HG03039 (cell line): ENCODE measurements at regions not wholly inside any gene's neighbourhood (a gene's known extent, or its start where the extent isn't known, plus 50 kb on each side); places are given as distances from the start of the nearest gene placed in this dataset.

ENCODE experiments used
- ATAC-seq: cut with Tn5 transposase; IDR thresholded peaks from one replicate; pipeline ENCODE4 v1.9.1; 2021; ENCODE audit warnings: mild to moderate bottlenecking, moderate library complexity; ENCODE audit not compliant: unreplicated experiment

DNA sequence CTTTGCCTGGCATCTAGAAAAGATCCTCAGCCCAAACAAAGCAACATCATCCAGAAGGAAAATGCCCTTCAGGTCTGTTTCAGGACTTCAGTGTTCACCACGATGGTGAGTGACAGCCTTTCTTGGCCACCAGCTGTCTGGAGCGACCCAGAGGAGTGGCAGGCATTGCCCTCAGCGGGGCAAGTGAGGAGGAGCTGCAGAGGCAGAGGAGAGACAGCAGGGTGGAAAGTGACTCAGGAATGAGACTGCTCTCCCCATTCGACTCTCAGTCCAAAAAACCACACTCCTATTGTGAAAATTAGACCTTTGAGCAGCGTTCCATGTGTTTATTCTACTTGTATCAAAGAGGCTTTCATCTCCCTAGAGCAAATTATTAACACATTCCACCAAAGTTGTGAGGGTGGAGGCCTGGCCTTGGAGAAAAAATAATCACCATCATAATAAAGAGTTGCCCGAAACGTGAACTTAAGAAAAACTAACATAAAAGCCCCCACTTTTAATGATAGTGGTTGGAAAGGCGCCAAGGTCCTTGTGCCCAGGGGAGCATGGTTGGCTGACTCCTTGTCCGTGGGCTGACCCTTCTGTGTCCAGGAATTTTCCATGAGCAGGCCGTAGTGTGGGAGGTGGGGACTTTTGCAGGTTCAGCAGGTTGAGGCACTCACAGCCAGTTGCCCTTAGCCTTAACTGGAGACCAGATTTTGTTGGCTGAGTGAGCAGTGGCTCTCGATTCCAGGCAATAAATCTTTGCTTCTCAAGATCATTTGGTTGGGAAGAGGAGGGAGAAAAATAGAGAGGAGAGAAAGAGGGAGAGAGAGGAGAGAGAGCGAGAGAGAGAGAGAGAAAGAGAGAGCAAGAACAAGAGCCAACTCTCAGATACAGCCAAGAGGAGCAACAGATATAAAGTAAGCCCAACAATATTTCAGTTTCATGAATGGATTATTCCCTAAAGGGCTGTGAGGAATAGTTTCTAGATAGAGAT is 125.9 kb upstream of the ANKRD55 start:
- ATAC-seq = no peak

DNA sequence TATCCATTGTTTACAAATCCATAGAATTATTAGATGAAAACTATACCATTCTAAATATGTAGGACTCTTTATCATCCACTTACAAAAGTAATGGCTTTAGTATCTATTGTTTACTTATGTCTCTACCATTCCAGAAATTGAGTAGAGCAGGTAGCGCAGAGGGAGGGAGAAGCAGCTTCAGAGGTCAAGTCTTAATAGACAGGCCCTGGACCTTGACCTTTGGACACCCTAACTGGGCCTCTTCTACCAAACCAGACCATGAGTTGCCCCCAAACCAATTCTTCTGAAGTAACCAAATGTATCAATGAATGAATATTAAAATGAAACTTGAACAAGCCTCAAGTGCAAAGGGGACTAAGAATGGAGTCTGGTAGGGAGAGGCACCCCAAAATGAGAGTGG is 124.9 kb upstream of the ANKRD55 start:
- no peak for ATAC-seq

DNA sequence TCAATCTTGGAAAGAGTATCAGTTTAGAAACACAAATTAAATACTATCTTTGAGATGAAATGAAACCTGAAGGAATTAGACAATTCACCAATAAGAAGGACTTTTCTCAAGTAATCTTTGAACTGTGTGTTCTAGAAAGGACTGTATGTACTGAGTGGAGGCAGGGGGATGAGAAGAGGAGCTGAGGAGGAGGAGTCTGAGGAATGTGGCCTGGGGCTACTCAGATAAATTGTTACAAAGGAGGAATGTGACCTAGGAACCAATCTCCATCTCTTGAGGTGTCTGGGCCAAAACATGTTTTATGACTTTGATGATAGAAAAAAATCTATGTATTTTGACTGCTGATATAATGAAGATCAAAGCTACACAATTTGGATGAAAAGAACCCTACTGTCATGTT is 124.3 kb upstream of the ANKRD55 start:
- ATAC-seq = no peak

DNA sequence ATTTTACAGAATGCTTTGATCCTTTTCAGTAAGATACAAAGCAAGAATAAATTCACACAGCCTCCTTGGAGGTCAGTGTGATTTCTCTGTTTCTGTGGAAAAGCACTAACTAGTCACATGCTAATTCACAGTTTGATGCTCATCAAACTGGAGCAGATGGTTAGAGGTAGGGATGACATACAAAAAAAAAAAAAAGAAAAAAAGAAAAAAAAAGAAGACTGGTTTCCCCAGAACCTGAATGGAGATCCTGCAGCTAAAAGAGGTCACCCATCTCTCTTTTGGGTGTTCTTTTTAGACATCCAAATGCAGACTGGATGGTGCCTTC is 123.7 kb upstream of the ANKRD55 start:
- no peak for ATAC-seq

DNA sequence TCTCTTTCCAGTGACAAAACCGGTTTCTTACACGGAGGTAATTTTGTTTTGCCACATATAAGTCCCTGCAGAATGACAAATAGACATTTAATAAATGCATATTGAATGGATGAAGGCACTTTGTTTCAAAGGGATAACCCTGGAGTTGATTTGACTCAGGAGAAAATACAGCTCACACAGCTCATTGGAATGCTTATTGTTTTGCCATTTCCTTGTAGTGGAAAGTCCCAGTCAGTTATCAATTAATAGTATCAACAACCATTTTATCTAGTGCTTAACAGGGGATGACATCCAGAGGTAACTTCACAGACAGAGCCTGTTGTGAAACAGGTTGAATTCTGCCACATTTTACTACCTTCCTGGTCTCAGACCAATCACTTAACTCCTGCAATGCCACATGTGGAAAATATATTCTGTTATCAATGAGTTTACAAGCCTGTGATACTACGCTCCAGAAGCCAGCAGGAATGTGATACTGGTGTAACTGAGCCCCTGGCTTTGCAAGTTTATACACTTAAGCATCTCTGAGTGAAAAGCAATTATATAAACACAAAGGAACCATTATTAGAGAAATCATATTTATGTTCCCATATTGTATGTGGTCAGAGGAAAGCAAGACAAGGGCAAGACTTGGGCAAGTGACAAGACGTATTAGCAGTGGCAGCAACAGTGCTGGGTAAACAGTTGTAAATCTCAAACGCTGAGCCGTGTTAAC is 123.1 kb upstream of the ANKRD55 start:
- no peak for ATAC-seq

DNA sequence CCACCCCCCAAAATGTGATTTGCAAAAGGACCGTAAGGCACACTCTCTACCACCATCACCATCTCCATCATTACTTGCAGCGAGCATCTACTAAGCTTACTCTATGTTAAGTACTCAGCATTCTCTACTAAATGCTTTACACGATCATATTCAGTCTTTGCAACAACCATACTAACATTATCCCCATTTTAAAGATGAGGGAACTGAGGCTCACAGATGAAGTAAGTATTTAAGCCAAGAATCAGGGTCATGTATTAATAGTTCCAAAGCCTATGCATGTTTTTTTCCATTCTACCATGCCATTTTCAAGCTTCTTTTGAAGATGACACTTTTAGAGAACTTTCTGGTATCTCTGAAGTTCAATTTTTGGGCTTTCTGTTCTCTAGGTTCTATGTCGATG is 121.7 kb upstream of the ANKRD55 start:
- no peak for ATAC-seq

DNA sequence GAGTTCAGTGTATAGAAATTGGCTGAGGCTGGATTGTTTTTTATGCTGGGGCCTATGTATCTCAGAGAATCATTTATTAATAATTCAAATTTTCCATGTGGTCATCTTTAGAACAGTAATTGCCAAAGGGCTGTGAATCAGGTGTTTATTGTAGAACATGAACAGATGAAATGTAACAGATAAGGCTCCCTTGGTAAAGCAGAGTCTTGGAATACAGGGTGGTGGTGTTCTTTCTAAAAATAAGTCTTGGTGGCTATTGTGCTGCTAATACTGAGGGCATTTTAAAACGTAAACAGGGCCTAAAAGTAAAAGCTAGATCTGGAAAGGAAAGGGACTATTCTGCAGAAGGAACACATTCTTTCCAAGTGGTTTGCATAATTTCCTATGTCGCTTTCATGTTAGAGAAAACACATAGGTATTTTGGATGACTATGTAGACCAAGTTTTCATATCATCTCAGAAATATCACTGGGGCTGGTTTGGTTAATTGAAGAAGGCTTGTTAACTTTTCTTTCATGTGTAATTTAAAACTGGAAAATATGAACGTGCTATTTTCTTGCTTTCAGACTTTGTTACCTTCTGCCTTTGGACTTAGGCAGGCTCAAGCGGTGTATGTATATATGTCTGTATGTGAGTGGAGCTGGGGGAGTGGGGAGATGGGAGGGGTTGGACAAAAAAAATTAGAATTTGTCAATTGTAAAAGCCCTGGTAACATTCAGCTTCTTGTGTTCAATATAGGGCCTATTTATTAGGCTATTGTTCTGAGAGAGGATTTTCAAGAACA is 119.9 kb upstream of the ANKRD55 start:
- no peak for ATAC-seq

DNA sequence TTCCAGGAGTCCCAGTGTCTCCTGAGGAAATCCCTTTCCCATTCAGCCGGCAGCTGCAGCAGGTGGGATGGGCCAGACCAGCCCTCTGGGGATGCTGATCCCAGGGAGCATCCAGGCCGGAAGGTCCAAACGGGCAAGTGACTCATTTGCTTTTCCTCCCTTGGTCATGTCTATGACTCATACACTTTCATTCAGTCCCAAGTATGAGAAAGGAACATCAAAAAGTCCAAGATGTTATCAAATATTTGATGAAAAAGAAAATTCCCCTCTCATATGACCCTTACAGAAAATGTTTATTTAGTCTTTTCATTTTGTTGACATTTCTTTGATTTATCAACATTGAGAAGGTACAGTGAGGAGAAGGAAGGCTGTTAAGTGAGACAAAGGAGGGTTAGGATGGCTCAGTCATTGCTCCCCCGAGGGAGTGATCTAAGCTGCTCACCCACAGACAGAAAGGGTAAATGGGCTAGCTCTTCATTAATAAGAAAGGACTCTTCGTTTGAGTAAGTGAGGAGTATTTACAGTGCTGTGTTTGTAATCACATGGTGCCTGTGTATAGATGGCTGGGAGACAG is 117.6 kb upstream of the ANKRD55 start:
- ATAC-seq = no peak

DNA sequence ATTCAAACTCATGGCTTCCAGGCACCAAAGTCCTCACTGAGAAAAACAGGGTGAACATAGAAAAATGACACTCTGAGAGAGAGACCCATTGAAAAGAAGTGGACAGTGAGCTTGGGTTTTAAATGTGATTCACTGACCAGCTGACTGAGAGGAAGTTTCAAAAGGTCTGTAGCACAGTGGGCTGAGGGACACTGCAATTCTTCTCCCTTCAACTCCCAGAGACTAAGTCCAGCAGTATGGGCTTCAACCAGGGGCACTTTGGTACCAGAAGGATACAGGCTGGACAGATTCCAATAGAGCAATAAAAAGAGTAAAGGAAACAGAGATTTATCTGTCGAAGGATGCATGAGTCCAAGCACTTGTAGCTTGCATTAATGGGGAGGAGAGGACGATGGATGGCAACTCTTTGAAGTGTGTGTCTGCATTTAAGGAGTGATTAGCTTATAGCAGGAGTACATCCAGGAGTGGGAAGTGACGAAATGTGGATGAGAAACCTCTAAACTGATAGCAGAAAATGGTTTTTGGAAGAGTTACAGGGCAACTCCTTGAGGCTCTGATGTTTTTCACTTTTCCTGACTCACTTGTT is 117.0 kb upstream of the ANKRD55 start:
- ATAC-seq = no peak

DNA sequence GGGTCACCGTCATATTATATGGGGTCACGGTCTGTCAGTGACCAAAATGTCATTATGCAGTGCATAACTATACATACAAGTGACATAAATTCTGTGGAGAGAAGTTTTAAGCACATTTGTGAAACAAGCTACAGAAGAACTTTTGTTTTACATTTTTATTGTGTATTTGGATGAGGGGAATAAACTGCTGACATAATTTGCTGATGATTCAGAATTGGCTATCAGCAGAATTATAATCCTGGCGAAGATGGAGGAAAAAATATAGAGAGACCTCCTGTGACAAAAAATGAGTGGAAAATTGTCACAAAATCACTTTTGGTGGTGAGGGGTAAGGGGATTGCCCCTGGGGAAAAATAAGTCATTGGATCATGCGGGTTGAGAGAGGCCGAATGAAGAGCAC is 116.3 kb upstream of the ANKRD55 start:
- ATAC-seq = no peak

DNA sequence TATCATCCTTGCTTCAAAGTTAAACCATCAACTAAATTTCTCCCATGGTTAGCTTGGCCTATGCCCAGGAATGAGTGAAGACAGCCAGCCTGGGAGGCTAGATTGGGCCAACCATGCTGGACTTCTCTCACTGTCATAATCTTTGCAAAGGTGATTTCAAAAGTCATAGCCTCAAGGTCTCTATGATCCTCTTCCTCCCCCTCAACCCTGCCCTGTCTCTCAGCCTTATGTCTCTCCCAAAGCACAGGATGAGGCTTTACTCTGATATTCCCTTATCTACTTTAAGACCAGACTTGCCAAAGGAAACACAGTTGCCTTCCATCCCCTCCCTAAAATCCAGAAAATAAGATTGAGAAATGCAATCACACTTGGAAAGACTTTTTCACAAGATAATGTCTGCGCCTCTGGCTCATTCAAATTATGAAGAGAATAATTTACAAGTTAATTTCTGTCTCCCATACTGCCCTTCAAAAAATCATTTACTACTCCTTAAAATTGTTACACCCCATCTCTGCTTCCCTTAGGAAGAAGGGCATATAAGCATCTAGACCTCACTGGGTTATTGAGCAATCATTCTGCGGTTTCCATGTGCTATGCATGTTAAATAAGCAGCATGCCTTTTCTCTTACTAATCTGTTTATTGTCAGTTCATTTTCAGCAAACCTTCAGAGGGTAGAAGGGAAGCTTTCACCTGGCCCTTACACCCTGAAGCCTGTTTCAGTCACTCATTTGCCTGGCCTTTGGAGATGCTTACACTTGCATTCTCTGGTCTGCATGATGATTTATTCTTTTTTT is 113.8 kb upstream of the ANKRD55 start:
- no peak for ATAC-seq

DNA sequence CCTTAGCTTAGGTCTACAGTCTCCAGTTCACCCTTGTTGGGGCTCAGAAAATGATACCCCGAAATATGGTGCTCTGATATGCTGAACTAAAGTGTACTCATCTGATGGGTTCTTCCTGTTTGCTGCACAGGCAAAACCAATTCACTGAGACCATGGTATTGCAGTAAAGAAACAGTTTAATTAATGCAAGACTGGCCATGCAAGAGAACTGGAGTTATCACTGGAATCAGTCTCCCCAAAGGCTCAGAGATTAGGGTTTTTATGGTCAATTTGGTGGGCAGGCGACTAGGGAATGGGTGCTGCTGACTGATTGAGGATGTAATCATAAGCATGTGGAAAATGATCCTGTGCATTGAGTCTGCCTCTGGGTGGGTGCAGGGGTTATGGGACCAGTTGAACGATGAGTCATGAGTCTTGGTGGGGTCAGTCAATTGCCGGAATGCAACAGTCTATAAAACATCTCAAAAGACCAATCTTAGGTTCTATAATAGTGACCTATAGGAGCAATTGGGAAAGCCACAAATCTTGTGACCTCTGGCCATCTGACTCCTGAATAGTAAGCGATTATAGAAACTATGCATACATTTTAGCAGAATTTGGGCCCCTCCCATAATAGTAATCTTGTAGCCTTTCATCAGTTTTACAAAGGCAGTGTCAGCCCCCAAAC is 113.0 kb upstream of the ANKRD55 start:
- no peak for ATAC-seq

DNA sequence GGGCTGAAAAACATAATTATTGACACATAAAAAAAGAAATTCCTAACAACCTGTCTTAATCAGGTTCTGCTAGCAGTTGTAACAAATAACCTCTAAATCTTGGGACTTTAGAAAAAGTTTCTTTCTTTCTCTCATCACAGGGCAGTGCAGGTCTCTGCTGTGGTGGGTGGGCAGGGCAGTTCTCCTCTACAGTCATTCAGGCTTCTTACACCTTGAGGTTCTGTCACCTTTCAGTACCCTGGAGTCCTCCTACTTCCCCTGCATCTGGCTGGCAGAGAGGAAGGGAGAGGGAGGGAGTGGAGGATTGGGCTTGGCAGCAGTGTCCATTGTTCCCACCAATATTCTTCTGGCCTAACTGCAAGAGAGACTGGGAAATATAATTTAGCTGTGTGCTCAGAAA is 112.2 kb upstream of the ANKRD55 start:
- ATAC-seq = no peak

DNA sequence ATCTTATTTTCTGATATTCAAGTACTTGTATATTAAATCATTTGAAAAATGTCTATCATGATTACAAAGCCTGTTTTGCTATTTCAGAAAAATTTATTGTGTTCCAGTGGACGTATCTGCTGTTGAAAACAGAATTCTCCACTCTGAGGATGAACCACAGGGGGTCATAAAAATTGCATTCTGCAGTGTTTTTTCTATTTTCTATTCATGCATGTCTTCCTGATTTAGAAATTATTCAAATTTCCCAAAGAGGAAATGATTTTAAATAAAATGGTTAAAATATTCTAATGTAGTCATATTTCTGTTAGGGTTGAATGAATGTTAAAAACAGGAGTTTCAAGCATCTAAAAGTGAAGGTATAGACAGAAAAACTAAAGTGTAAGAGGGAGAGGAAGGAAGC is 111.5 kb upstream of the ANKRD55 start:
- ATAC-seq = no peak

DNA sequence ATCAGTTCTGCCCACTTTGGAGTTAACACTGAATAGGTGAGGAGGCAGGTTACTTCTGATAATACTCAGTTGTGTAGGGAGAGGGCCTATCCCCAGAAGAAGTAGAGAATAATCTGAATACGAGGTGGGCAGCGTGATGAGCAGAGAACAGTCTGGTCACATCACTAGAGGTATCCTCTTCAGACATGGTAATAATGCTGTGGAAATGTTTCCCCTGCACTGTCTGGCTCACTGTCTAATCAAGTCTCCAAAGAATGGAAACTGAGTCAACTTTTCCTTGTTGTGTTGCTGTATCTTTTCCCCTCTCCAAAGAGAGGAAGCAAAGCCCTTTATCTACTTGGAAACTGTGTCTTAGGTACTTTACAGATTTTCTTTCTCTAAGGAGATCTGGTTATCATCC is 110.9 kb upstream of the ANKRD55 start:
- no peak for ATAC-seq

DNA sequence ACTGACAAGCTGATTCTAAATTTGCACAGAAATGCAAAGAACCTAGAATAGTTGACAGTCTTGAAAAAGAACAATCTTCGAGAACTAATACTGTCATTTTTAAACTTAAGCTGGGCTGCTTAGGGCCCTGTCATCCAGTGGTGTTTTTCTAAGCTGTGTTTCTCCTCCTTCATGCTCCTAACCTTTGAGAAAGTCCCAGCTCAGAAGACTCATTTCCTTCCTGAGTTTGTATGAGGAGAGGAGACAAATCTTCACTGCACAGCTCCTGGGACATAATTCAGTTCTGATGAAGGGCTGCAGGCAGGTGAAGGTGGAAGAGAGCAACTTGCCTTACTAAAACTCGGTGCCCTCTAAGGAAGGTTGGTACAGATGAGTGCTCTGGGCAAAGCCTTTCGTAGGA is 109.5 kb upstream of the ANKRD55 start:
- no peak for ATAC-seq

DNA sequence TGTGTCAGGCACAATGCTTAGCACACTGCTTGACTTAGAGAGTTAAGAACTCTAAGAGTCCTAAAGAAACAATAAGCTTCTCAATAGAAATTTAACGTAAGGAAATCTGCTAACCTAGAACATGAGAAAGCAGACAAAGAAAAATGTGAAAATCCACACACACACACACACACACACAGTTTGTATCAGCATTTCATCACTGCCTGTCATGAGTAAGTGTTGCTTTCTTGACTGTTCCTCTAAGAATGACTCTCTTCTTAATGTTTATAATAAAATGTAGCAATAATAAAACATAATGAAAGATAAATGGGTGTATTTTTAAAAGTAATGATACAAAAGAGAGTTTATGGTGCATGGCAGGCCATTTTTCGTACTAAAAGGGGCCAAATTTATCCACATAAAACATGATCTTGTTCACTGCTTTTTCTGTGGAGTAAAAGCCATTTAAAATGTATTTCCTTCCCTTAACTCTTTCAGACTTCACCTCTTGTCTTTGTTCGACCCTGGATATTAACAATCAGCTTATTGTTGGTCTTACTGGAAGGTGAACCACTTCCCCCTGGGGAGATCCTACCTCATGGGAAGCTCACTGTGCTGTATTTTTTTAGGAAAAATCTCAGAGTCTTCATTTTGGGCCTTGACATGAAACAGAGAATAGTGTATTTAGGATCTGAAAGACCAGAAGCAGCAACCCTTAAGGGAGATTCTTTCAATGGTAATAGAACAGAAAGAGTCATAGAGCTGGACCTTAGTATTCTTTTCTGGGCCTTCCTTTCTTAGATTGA is 107.3 kb upstream of the ANKRD55 start:
- ATAC-seq = no peak

DNA sequence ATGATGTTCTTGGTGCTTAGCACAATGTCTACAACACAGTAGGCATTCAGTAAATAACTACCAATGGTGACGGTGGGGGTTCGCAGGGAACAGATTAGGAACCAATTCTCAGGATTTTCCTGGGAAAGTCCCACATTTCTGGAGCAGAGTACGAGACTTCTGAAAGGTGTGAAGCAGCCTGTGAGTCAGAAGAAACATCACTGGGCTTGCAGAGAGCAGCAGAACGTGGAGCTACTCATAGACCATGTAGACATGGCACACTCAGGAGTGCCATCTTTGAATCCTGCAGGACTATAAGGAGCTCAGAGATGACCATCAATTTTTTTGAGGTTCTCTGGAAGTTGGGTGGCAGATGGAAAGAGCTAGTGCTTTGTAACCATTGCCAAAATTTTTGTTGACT is 106.6 kb upstream of the ANKRD55 start:
- ATAC-seq = no peak
